Small intestine (tissue), 7 donors: ENCODE measurements at regions not wholly inside any gene's neighbourhood (a gene's known extent, or its start where the extent isn't known, plus 50 kb on each side); places are given as distances from the start of the nearest gene placed in this dataset.

ENCODE experiments used
- DNase-seq, 2 donors: peaks; one replicate each; pipeline versions ENCODE4 v3.0.0 to v3.0.0-alpha.2; 2013
- FAIRE-seq: peaks from 2 replicates; lab custom pipeline; 2012; peaks lifted over from hg19 to GRCh38; lab: Jason Lieb, UNC
- H3K27ac ChIP-seq, 3 donors: one replicate each; pipeline ENCODE4 v1.5.1; 2013; ENCODE audit warnings: low read length in 2 of 3, mild to moderate bottlenecking in 2 of 3, control low read depth in 1 of 3, inconsistent platforms in 1 of 3, low read depth in 1 of 3, moderate library complexity in 1 of 3
- H3K27me3 ChIP-seq, 3 donors: one replicate each; pipeline ENCODE4 v1.6.1; 2013; ENCODE audit warnings: low read length in 3 of 3, inconsistent platforms in 1 of 3; ENCODE audit not compliant: control insufficient read depth in 3 of 3, insufficient read depth in 3 of 3
- H3K36me3 ChIP-seq, 3 donors: one replicate each; pipeline ENCODE4 v1.6.1; 2013; ENCODE audit warnings: low read length in 3 of 3, inconsistent platforms in 1 of 3, low read depth in 1 of 3, mild to moderate bottlenecking in 1 of 3, moderate library complexity in 1 of 3; ENCODE audit not compliant: control insufficient read depth in 3 of 3, insufficient read depth in 2 of 3
- H3K4me1 ChIP-seq, 3 donors: one replicate each; pipeline ENCODE4 v1.6.1; 2013; ENCODE audit warnings: low read length in 2 of 3, inconsistent platforms in 1 of 3, low read depth in 1 of 3, mild to moderate bottlenecking in 1 of 3, moderate library complexity in 1 of 3; ENCODE audit not compliant: control insufficient read depth in 3 of 3, insufficient read depth in 2 of 3
- H3K4me3 ChIP-seq, 3 donors: one replicate each; pipeline ENCODE4 v1.5.1; 2013; ENCODE audit warnings: low read length in 3 of 3, control low read depth in 1 of 3, inconsistent platforms in 1 of 3, low read depth in 1 of 3, mild to moderate bottlenecking in 1 of 3, moderate library complexity in 1 of 3
- H3K9me3 ChIP-seq, 2 donors: one replicate each; pipeline ENCODE4 v1.6.1; 2013; ENCODE audit warnings: low read depth in 1 of 2, low read length in 1 of 2; ENCODE audit not compliant: control insufficient read depth in 2 of 2, insufficient read depth in 1 of 2
- WGBS, 3 donors: extraction: QIAGEN DNeasy Blood & Tissue Kit; methylation state at CpG; one replicate each; pipeline ENCODE4 v1.1.7; 2013; 5-methylcytosine and 5-hydroxymethylcytosine counted together
- donor health status: healthy with polysubstance abuse.
- donor health status: control.
- donor health status: control.
- donor health status: Bipolar disorder and iron deficiency.
- donor health status: healthy.

DNA sequence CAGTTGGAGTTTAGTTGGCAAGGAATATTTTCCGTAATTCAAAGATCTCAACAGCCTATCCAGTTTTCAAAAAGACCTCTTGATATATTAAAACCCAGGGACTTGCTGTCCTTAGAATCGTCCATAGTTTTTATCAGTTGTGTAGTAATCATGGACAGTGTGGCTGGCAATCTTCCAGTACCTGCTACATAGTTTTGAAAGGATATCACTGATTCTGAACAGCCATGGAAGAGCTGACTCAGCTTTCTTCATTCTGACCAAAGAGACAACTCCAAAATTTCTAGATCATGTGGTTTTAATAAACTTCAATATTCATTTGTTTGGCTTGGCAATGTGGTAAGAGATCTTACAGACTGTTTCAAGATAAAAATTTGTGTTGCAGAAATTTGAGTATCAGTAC lies 616.7 kb downstream of the TDRD15 start:
- H3K27me3 ChIP-seq = no peaks in the 10 kb centered on the region
- no peaks in the 10 kb centered on the region for H3K36me3 ChIP-seq
- H3K9me3 ChIP-seq = no peaks in the 10 kb centered on the region
- DNase-seq (no peak), FAIRE-seq (no peak)
- WGBS, 3 donors = 66 to 73% (median 72%) methylated on average over 2 of the region's 2 CpGs
- no peak overlapping the region for H3K27ac ChIP-seq
- H3K4me1 ChIP-seq = no peaks in the 10 kb centered on the region
- H3K4me3 ChIP-seq = no peak overlapping the region

DNA sequence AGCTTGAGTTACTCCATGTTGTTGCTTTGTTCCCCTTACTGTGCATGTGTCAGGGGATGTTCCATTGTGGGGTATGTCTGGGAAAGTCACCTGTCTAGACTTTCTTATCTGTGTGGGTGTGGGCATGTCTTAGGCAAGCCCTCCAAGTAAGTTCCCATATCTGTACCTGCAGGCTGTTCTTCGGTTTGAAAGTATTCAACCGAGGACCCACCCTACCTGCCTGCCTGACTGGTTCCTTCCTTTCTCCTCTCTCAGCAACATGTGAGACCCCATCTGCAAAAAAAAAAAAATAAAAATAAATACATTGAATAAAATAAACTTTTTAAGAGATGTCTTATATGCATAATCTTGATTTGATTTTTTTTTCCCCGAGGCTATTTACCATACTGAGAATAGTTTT lies 622.7 kb downstream of the TDRD15 start:
- Histone ChIP-seq H3K27me3 (no peaks in the 10 kb centered on the region), H3K4me1 (no peaks in the 10 kb centered on the region), H3K27ac (no peak overlapping the region), H3K36me3 (no peaks in the 10 kb centered on the region), H3K9me3 (peaks cover 0 to 3% of the 10 kb centered on the region in 2 donors), H3K4me3 (no peak overlapping the region)
- 88 to 91% (median 91%) methylated on average over 3 of the region's 3 CpGs for WGBS, 3 donors
- DNase-seq (no peak), FAIRE-seq (no peak)

DNA sequence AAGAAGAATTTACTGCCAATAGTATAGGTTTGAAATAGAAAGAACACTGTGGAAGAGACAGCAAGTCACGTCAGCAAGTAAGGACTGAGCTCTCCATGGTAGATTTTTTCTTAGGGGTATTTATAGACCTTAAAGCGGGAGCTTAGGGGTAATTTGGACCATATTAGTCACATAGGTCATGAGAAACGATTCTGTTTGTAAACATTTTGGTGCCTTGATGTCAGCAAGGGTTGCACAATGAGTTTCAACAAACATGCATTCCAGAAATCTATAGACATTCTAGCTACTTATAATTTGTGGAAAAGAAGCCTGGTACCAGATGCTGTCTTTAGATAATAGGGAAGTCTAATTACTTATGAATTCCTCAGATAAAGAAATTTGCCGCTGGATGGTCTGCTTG lies 624.7 kb downstream of the TDRD15 start:
- H3K36me3 ChIP-seq = no peaks in the 10 kb centered on the region
- no peak overlapping the region for H3K27ac ChIP-seq
- H3K4me1 ChIP-seq = no peaks in the 10 kb centered on the region
- WGBS, 3 donors = 66 to 69% (median 67%) methylated on average over 4 of the region's 4 CpGs
- no peak for DNase-seq
- peaks cover 0 to 3% of the 10 kb centered on the region in 2 donors for H3K9me3 ChIP-seq
- no peaks in the 10 kb centered on the region for H3K27me3 ChIP-seq
- H3K4me3 ChIP-seq = no peak overlapping the region
- FAIRE-seq = no peak

DNA sequence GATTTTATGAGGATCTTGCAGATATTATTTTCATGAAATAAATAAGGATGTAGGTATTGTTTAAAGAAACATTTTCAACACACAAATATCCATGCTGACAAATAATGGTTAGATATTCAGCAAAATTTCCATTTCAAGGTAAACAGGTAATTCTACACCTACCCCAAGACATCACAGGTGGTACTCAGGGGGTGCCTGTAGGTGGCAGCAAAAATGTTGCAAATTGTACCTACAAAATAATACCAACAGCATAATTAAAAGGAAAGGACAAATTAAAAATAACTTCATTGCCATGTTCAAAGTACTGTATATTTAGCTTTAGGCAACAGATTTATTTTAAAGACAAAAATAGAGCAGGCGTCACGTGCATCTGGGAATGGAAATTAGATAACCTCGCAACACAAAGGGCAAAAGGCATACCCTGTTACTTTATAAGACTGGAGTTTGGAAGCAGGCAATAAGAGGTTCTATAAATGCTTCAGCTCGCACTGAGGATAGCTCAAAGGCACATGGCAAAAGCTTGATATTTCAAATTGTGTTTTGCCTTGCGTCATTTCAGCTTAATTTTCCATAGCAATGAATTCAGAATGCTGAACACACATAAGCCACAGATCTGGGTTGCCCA lies 630.5 kb downstream of the TDRD15 start:
- 66 to 70% (median 66%) methylated on average over 5 of the region's 5 CpGs for WGBS, 3 donors
- Histone ChIP-seq H3K4me1 (no peaks in the 10 kb centered on the region), H3K36me3 (no peaks in the 10 kb centered on the region), H3K27me3 (no peaks in the 10 kb centered on the region), H3K4me3 (no peak overlapping the region), H3K27ac (no peak overlapping the region), H3K9me3 (no peaks in the 10 kb centered on the region)
- FAIRE-seq (no peak), DNase-seq (no peak)

DNA sequence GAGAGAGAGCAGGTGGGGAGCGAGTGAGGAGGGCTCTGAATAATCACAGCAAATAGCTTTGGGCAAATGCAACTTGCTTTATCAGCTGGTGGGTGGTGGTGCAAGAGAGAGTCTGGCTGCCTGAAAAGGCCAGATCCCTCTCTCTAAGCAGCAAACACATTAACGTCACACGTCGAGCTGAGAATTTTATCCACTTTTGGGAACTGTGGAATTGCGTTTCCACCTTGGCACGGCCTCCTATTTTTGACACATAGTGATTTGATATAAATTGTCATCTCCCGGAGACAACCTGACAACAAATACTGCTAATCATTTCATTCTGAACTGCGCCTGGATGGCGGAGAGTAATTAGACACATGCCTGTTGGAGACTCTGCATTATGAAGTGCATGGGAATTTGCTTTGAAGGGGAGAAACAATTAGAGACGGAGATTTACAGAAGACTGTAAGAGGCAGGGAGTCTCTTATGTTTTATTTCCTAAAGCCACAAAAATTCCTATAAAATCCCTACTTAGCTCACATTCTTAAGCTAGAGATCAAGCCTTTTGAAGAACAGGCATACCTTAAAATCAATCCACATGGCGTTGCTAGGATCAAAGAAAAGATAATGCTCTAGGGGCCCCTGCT lies 634.1 kb downstream of the TDRD15 start:
- 35 to 75% (median 53%) methylated on average over 11 of the region's 11 CpGs for WGBS, 3 donors
- Histone ChIP-seq H3K27me3 (no peaks in the 10 kb centered on the region), H3K9me3 (no peaks in the 10 kb centered on the region), H3K27ac (no peak overlapping the region), H3K4me3 (no peak overlapping the region), H3K4me1 (no peaks in the 10 kb centered on the region), H3K36me3 (no peaks in the 10 kb centered on the region)
- no peak for DNase-seq
- no peak for FAIRE-seq

DNA sequence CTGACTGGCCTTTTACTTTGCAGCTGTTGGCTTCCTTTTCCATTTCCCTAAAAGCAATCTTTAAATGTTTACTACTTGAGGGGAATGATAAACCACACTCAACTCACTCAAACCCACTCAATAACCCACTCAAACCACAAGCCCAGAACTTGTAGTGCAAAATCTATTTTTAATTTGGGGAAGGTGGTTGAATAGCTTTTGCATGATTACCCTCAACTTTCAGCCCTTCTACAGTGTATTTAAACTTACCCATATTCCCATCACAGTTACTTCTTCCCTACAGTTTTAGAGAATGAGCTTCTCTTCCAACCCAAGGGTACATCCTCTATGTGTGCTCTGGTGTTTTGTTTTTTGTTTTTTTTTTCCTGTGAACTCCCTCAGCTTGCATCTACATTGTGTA lies 636.1 kb downstream of the TDRD15 start:
- no peaks in the 10 kb centered on the region for H3K9me3 ChIP-seq
- no peaks in the 10 kb centered on the region for H3K27me3 ChIP-seq
- no peaks in the 10 kb centered on the region for H3K36me3 ChIP-seq
- DNase-seq (no peak), FAIRE-seq (no peak)
- no peaks in the 10 kb centered on the region for H3K4me1 ChIP-seq
- no peak overlapping the region for H3K27ac ChIP-seq
- H3K4me3 ChIP-seq = no peak overlapping the region

DNA sequence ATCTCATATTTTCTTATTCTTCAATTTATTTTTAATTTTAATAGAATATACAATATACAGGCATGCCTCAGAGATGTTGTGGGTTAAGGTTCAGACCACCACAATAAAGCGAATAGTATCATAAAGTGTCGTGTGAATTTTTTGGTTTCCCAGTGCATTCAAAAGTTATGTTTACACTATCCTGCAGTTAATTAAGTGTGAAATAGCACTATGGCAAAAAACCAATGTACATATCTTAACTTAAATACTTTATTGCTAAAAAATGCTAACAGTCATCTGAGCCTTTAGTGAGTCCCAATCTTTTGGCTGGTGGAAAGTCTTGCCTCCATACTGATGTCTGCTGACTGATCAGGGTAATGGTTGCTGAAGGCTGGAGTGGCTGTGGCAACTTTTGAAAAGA lies 637.6 kb downstream of the TDRD15 start:
- Histone ChIP-seq H3K27me3 (no peaks in the 10 kb centered on the region), H3K4me1 (no peaks in the 10 kb centered on the region), H3K9me3 (no peaks in the 10 kb centered on the region), H3K36me3 (no peaks in the 10 kb centered on the region), H3K27ac (no peak overlapping the region), H3K4me3 (no peak overlapping the region)
- 84 to 88% (median 85%) methylated on average over 2 of the region's 2 CpGs for WGBS, 3 donors
- DNase-seq (no peak), FAIRE-seq (no peak)

DNA sequence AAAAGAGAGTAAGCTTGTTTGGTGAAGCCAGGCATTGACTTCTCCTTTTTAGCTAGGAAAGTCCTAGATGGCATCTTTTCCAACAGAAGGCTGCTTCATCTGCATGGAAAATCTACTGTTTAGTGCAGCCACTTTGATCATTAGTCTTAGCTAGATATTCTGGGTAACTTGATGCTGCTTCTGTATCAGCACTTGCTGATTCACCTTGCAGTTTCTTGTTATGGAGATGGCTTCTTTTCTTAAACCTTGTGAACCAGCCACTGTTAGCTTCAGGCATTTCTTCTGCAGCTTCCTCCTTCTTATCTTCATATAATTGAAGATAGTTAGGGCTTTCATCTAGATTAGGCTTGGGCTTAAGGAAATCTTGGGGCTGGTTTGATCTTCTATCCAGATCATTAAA lies 639.7 kb downstream of the TDRD15 start:
- Histone ChIP-seq H3K27ac (no peak overlapping the region), H3K4me3 (no peak overlapping the region), H3K9me3 (no peaks in the 10 kb centered on the region), H3K36me3 (no peaks in the 10 kb centered on the region), H3K27me3 (no peaks in the 10 kb centered on the region), H3K4me1 (no peaks in the 10 kb centered on the region)
- DNase-seq (no peak), FAIRE-seq (no peak)

DNA sequence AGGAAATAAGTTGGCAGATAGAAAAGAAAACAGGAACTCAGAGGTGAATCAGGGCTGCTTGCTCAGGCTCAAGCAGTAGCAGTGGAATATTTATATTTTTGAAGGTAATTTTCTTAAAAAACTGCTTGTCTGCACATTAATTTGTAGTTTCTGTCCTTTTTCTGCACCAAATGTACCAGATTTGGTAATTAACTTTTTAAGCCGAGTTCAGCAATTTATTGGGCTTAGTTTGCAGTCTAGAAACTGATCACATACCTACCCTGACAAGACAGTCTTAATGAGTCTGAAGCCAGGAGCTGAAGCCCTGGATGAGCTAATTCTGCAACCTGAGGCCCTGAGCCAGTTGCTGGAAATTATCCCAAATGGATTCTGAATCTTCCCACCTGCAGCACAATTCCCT lies 647.0 kb downstream of the TDRD15 start:
- Histone ChIP-seq H3K9me3 (no peaks in the 10 kb centered on the region), H3K4me1 (no peaks in the 10 kb centered on the region), H3K27me3 (no peaks in the 10 kb centered on the region), H3K4me3 (no peak overlapping the region), H3K27ac (no peak overlapping the region), H3K36me3 (no peaks in the 10 kb centered on the region)
- DNase-seq = no peak
- FAIRE-seq = no peak
- WGBS, 3 donors = 52 to 86% (median 80%) methylated on average over 1 of the region's 1 CpG
